Daoy (cell line): ENCODE measurements at regions not wholly inside any gene's neighbourhood (a gene's known extent, or its start where the extent isn't known, plus 50 kb on each side); places are given as distances from the start of the nearest gene placed in this dataset.
A peak's percentile ranks its signal among the peaks of the same experiment; 100 is the strongest.

Experiments
- DNase-seq: peaks from one replicate; pipeline ENCODE4 v3.0.0-alpha.2; 2015; ENCODE audit warnings: low read depth

DNA sequence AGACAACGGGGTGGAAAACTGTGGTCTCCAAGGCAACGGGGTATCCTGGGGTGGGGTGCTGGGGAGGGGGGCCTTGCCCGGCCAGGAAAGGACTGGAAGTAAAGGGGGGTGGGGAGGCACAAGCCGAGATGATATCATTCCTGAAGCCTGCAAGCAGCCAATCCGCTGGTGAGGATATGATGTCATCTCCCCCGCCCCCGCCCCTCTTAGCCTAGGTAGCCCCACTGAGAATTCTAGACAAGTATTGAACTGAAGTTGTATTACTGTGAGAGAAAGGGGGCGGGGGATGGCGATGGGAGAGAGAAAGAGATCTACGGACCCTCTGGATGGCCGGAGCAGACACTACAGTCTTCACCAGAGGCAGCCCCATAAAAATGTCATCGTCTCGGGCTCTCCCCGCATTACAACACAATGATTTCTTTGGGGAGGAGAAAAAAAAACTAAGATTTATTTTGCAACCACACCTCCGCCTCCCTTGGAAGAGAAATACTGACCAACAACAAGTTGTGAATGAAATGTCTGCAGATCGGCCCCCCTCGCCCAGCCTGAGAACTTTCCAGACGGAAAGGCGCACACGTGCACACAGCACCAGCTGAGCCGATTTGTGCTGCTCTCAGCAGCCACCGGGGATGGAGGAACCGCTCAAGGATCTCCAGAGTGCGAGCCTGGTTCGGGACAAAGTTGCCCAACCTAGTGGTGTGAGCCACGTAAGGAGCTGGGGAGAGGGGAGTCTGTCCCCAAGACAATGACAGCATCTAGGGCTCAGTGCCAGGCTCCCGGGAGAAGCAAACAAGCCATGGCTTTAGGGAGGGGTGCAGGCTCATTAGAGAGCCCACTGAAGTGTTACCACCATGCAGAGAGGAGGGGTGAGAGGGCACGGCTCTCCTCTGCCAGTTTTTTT, 222.1 kb downstream of the SOX9 start:
- peak; percentile 69 for DNase-seq

DNA sequence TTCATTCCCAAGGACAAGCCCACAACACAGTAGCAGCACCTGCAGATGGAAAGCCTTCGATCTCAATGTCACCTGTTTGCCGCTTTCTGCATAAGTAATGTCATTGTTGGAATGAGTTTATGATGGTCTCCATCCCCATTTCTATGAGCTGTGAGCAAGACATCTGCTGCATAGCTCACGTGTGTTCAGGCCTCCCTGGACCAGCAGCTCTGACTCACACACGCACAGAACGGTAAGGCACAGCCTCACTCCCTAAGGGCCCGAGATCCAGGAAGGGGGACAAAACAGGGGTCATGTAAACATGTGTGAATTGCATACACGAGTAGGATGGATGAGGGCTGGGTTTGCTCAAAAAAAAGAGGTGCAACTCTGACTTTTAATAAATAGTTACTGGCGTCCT, 223.1 kb downstream of the SOX9 start:
- DNase-seq, result no peak

GRCh38 chr17:72344613-72345012, 223.8 kb downstream of the SOX9 start:
- no peak for DNase-seq

DNA sequence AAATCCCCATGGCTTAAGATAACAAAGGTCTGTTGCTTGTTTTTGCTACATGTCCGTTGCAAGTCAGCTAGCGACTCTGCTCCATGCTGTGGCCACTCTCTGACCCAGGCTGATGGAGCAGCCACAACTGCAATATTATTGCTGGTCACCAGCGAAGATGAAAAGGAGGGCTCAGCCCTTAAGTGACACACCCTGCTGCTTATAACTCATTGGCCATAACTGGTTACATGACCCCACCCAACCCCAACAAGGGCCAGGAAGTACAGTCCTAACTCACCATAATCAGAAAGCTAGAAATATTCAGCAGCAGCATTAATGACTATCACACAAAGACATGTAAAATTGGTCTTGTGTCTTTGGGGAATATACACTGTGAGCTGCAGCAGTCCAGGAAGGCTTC, 224.3 kb downstream of the SOX9 start:
- no peak for DNase-seq

DNA sequence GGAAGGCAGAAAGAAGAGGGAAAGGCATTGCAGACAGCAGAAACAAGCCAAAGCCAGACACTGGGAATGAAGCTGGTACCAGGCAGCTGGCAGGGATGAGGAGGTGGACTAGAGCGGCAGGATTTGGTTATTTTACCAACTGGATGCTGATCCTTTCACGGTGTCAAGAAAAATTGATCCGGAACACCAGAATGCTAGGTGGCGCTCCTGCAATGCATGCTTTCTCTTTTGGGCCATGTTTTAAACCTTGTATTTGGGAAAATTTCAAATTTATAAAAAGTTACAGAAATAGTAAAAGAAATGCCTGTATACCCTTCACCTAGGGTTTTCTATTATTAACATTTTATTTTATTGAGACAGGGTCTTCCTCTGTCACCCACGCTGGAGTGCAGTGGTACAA, 224.7 kb downstream of the SOX9 start:
- no peak for DNase-seq

DNA sequence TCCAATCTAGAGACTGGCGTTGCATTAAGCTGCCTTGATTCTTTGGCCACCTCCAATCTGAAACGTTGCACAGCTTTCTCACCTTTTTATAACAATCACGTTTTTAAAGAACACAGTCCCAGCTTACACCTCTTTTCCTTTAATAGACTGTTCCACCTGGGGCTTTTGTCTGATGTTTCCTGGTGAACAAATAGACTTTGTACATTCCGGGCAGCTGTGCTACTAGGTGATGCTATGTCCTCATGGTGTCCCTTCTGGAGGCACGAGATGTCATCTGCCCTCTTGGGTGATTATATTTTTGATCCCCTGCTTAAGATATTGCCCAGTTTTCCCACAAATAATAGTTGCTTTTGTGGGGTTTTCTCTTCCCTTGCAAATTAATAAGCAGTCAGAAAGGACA, 225.5 kb downstream of the SOX9 start:
- no peak for DNase-seq

GRCh38 chr17:72349011-72349410, 228.2 kb downstream of the SOX9 start:
- no peak for DNase-seq

- no peak for DNase-seq
Observed at GRCh38 chr17:72349491-72349995, 228.7 kb downstream of the SOX9 start.

DNA sequence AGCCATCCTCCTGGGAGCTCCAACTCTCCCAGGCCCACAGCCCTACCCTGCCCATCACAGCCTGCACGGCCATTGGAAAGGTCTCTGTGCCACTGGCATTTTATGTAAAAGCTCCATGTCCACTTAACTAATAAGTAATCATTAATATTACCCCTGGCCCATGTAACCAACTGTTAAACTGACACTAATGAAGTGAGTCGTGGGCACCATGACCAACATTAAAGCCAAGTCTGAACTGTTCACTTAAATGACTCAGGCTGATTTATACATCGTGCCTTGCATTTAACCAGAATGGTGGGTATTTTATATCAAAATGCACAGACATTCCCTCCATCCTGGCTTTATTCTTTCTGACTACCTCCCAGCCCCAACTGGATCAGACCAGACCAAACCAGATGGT, 229.3 kb downstream of the SOX9 start:
- no peak for DNase-seq

DNA sequence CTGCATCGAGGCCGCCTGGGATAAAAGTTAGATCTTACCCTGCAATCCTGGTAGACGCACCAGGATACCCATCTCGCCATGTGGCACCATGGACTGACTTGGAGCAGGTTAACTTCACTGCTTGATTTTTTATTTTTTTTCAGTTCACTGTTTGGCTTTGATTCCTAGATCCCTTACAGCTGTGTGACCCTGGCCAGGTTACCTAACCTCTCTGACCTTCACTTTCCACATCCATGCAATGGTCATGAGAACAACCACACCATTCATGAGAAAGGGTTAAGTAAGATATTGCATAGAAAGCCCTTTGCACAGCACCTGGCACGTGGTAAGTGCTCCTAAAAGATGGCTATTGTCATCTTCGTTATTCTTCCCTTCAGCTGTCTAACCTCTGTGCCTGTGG, 230.5 kb downstream of the SOX9 start:
- DNase-seq, result no peak

GRCh38 chr17:72351884-72352346, 231.1 kb downstream of the SOX9 start:
- no peak for DNase-seq

GRCh38 chr17:72353502-72353901, 232.7 kb downstream of the SOX9 start:
- no peak for DNase-seq

- DNase-seq, result no peak
Observed at GRCh38 chr17:72354071-72354470, 233.3 kb downstream of the SOX9 start.

DNA sequence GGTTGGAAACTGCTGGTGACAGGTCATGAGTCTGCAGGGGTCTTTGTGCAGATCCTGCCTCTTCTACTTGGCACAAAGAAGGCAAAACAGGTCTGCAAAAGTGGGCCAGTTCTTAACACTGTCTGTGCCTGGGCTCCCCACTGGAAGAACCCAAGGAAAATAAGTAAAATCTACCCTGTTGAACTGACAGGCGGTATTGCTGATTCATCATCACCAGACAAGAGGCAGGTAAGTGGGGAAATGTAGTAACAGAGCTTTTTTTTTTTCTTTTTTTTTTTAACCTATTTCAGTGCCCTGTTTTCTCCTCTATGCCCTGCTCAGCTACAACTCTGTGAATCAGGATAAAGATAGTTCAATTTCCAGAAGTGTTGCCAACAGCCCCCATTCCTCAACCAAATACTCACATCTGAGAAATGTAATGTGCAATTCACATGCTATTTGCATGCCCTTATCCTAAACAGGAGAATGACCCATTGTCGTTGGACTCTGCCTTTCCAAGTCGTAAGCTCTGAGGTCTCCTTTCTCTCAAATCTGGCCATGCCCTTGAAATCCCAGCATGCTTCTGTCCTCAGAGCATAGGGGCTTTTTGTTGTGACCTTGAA, 237.0 kb downstream of the SOX9 start:
- no peak for DNase-seq

DNA sequence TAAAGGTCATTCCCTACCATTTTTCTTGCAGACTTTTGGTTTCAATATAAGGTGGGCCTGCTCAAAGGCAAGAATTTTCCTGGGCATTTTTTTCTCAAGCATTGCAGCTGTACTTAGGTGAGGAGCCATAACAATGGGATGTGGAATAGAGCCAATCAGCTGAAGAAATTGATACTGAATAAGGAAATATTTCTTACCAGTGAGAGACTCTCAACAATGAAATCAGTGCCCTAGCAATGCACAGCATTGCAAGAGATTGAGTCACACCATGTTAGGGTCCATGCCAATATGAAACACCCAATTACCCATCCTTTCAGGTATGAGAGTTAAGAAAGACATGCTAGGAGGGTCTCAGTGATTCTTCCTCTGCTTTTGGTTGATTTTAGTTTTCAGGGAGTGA, 237.6 kb downstream of the SOX9 start:
- DNase-seq, result peak; percentile 57

- no peak for DNase-seq
Observed at GRCh38 chr17:72359274-72359673, 238.5 kb downstream of the SOX9 start.

DNA sequence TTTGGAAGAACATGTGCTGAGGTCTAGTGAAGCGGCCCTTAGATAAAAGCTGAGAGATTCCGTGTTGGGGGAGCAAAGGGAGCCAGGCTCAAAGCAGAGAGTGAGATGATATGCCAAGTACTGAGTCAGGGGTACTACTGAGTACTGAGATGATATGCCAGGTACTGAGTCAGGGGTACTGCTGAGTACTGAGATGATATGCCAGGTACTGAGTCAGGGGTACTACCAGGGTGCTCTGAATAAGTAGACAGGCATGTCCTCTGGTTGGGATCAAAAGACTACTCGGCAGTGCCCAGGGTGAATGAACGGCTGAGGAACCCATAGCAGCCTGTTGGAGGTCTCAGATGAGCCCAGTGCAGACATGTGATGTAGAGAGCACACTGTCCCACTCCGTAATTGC, 239.0 kb downstream of the SOX9 start:
- no peak for DNase-seq

GRCh38 chr17:72360386-72360940, 239.6 kb downstream of the SOX9 start:
- DNase-seq, result no peak

DNA sequence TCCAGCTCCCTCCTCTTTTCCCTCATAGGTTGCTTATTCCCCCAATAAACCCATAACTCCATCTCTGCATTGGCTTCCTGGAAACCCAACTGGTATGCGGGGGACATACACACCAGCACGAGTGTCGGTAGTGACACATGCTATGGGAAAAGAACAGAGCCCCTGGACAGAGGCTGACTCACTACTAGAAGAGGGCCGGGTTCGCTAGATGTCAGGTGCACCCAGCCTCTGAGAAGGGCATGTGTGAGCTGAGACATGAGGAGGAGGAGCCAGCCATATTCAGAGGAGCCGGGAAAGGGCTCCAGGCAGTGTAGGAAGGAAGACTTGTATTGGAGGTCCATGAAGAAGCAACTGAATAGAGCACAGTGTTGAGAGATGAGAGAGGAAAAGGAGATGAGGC, 241.1 kb downstream of the SOX9 start:
- DNase-seq, result peak; percentile 69

GRCh38 chr17:72362376-72363088, 241.7 kb downstream of the SOX9 start:
- peak; percentile 88 for DNase-seq

- no peak for DNase-seq
Observed at GRCh38 chr17:72363089-72363610, 242.3 kb downstream of the SOX9 start.

DNA sequence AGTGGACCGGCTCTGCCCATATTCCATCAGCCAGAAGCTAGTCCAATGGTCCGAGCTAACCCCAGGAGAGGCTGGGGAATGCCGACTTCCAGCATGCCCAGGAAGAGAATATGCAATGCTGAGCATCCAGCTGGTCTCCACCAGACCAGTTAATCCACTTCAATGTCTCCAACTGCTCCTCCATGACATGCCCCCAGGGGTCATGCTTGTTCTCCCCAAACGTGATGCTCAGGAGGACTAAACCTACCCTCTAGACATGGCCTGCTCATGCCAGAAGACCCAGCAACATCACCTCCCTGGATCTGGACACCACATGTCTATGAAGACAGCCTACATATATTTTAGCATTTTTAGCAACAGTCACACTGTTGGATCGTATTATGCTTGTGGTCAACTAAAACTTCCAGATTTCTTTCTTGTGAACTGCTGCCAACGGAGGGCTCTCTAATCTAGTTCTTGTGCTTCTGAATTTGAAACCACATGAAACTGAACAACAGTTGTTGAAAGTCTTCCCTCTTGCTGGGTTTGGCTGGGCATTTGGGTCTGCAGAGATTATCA, 245.1 kb downstream of the SOX9 start:
- DNase-seq, result no peak
